ENCODE measurements at regions not wholly inside any gene's neighbourhood (a gene's known extent, or its start where the extent isn't known, plus 50 kb on each side); places are given as distances from the start of the nearest gene placed in this dataset.

DNA sequence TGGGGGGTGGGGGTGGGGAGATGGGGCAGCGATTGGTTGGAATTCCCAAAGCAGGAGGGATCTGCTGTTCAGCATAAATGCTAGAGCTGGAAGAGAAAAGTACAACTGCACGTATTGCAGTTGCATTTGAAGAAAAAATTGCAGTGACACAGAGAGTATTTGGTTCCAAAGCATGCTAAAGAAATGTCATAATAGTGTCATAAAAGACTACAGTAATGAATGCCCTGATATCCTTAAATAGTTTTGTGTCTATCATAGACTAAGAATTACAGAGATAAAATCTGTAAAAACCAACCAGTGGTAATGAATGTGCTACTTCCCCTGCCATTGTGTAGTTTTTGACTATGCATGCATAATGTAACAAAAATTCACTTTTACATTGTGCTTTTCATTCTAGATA, 693.6 kb upstream of the SLC35B3 start:
- H3K18ac ChIP-seq (ENCODE audit: low read depth, low read length), result no peak overlapping the region
- H3K4ac ChIP-seq (ENCODE audit: low read depth, low read length), result no peak overlapping the region
- no peak overlapping the region for H3K23ac ChIP-seq (ENCODE audit: low read depth, low read length)
- dilution Hi-C loops (cut with HindIII; ENCODE audit: low sequenced_read_pairs, unreplicated experiment), result no loop called here
- 80% methylated on average over 1 of the region's 2 CpGs; no CpG with 5 or more reads in 1 of the 2 experiments for WGBS, 2 experiments (ENCODE audit: extremely low coverage in 2 of 2, insufficient read length in 1 of 2)
- H3K56ac ChIP-seq (ENCODE audit: extremely low read depth, insufficient read depth, low read length), result no peak overlapping the region
- in situ Hi-C loops (cut with MboI; ENCODE audit: low sequenced_read_pairs), result no loop called here
- H4K20me1 ChIP-seq (ENCODE audit: insufficient read depth, low read length), result no peaks in the 10 kb centered on the region
- no peak overlapping the region for H2BK15ac ChIP-seq (ENCODE audit: low read depth, low read length)
- no peak overlapping the region for H3K27ac ChIP-seq (ENCODE audit: insufficient read depth, low read length)
- no peak overlapping the region for H2AFZ ChIP-seq (replicated peaks; ENCODE audit: low read length, poor library complexity)
- H2AK5ac ChIP-seq (ENCODE audit: low read depth, low read length), result no peak overlapping the region
- no peak for TF ChIP-seq CEBPB (IDR thresholded peaks at IDR 0.05; ENCODE audit: low read depth, low read length)
- no peaks in the 10 kb centered on the region for H3K79me1 ChIP-seq (ENCODE audit: low read depth in 1 of 2, low read length in 2 of 2)
- H4K8ac ChIP-seq (ENCODE audit: low read depth in 2 of 2, low read length in 2 of 2), result no peak overlapping the region
- H3K9me1 ChIP-seq (ENCODE audit: insufficient read depth, low read length), result 0 out of 2 replicates have a peak, but pooled peaks cover 2% of the 10 kb centered on the region
- H4K5ac ChIP-seq (ENCODE audit: low read depth, low read length), result no peak overlapping the region
- no peak overlapping the region for H2BK20ac ChIP-seq (ENCODE audit: low read depth, low read length)
- H3K4me3 ChIP-seq (ENCODE audit: insufficient read depth, low read depth, low read length), result no peak overlapping the region
- no peak overlapping the region for H2BK120ac ChIP-seq (ENCODE audit: low read depth, low read length)
- POLR2A ChIA-PET (ENCODE audit: unreplicated experiment), result no interaction called here
- no peak overlapping the region for H4K91ac ChIP-seq (ENCODE audit: insufficient read depth, low read depth, low read length)
- no peak overlapping the region for H3K14ac ChIP-seq (replicated peaks; ENCODE audit: low read depth, low read length)
- BruUV-seq (replicated peaks), result no TSS peak
- CTCF ChIA-PET, result no interaction called here
- intact Hi-C loops (cut with micrococcal nuclease), result loop anchor here (5.0 kb wide), 1 partner anchor 1608 kb away; no protein-coding TSS in a partner anchor
- ATAC-seq (ENCODE audit: low read depth) (no peak), DNase-seq (no peak)
- no peak overlapping the region for H2BK5ac ChIP-seq (ENCODE audit: low read depth, low read length, poor library complexity, severe bottlenecking)
- no peaks in the 10 kb centered on the region for H3K27me3 ChIP-seq (ENCODE audit: control insufficient read depth, insufficient read depth, low read length)
- no peak overlapping the region for H3K9ac ChIP-seq (ENCODE audit: low read depth, low read length)
- no peak overlapping the region for H3K4me2 ChIP-seq (ENCODE audit: low read depth, low read length)
- H3K36me3 ChIP-seq (ENCODE audit: control insufficient read depth, insufficient read depth, low read length), result no peaks in the 10 kb centered on the region
- H3K9me3 ChIP-seq (ENCODE audit: control insufficient read depth, insufficient read depth, low read length), result no peaks in the 10 kb centered on the region
- H3K4me1 ChIP-seq (ENCODE audit: control insufficient read depth, insufficient read depth, low read length), result no peaks in the 10 kb centered on the region
- no peak overlapping the region for H2AK9ac ChIP-seq (replicated peaks; ENCODE audit: low read depth, low read length, poor library complexity)
